BJ (cell line): ENCODE measurements at regions not wholly inside any gene's neighbourhood (a gene's known extent, or its start where the extent isn't known, plus 50 kb on each side); places are given as distances from the start of the nearest gene placed in this dataset.
"Not testable (repeated sequence)": the region's sequence is repeated elsewhere in the genome, so short reads cannot be mapped to it uniquely, and the experiment has no call there.

ENCODE experiments used
- CTCF ChIA-PET: fragments of 350-600 bp; formaldehyde crosslinking; extraction: SDS; loops from one replicate; lab custom pipeline; 2021; ENCODE audit warnings: antibody characterized with exemption, inconsistent platforms; lab: Yijun Ruan, JAX
- POLR2A ChIA-PET: fragments of 300-600 bp; sonication (Branson Sonifier 250); formaldehyde crosslinking; extraction: SDS; loops from one replicate; lab custom pipeline; 2021; ENCODE audit warnings: antibody characterized with exemption; lab: Charles Lee
- DNase-seq: peaks from one replicate; pipeline ENCODE4 v3.0.0-alpha.2; 2011; ENCODE audit warnings: low read depth
- H3K27me3 ChIP-seq: 2 replicates; pipeline ENCODE4 v1.6.0; 2011; ENCODE audit warnings: low read length; ENCODE audit not compliant: control insufficient read depth, insufficient read depth
- H3K36me3 ChIP-seq: 2 replicates; pipeline ENCODE4 v1.5.1; 2011; ENCODE audit warnings: low read length; ENCODE audit not compliant: control insufficient read depth, insufficient read depth
- H3K4me3 ChIP-seq: 2 replicates; pipeline ENCODE4 v1.5.1; 2011; ENCODE audit warnings: low read depth, mild to moderate bottlenecking, control low read depth, low read length
- CTCF ChIP-seq: IDR thresholded peaks from 2 replicates; pipeline ENCODE4 v1.5.1; 2011; ENCODE audit warnings: low read depth, mild to moderate bottlenecking, control low read depth, inconsistent platforms, low read length, moderate library complexity; ENCODE audit not compliant: insufficient read depth

GRCh38 chr4:17436047-17436749, 75.7 kb downstream of the QDPR start:
- H3K4me3 ChIP-seq, H3K36me3 ChIP-seq, H3K27me3 ChIP-seq, DNase-seq, POLR2A ChIA-PET: not testable (repeated sequence)
- CTCF ChIA-PET, result interaction anchor here (2.1 kb wide), 1 partner anchor 12 kb away, joined by 9 read pairs; no protein-coding TSS in a partner anchor

- Histone ChIP-seq H3K27me3 (no peaks in the 10 kb centered on the region), H3K36me3 (no peaks in the 10 kb centered on the region), H3K4me3 (no peak overlapping the region)
- ChIA-PET POLR2A (no interaction called here), CTCF (no interaction called here)
- no peak for DNase-seq
- TF ChIP-seq CTCF, result no peak
Observed at GRCh38 chr4:17433827-17434226, 78.1 kb downstream of the QDPR start.

GRCh38 chr4:17427991-17428390, 83.9 kb downstream of the QDPR start:
- ChIA-PET POLR2A (interaction anchor here (0.6 kb wide), 1 partner anchor 71 kb away, joined by 3 read pairs; no protein-coding TSS in a partner anchor), CTCF (interaction anchor here (0.7 kb wide), 1 partner anchor 41 kb away, joined by 3 read pairs; no protein-coding TSS in a partner anchor)
- Histone ChIP-seq H3K4me3 (no peak overlapping the region), H3K27me3 (no peaks in the 10 kb centered on the region), H3K36me3 (no peaks in the 10 kb centered on the region)
- no peak for TF ChIP-seq CTCF
- no peak for DNase-seq

GRCh38 chr4:17426222-17426621, 85.7 kb downstream of the QDPR start:
- CTCF ChIA-PET, result interaction anchor here (0.7 to 1.0 kb wide), 3 partner anchors 79 to 1109 kb away, joined by 3 to 4 read pairs (median 4); no protein-coding TSS in a partner anchor
- Histone ChIP-seq H3K27me3 (no peaks in the 10 kb centered on the region), H3K4me3 (no peak overlapping the region), H3K36me3 (no peaks in the 10 kb centered on the region)
- DNase-seq, result no peak
- TF ChIP-seq CTCF, result no peak
- POLR2A ChIA-PET, result interaction anchor here (0.6 kb wide), 1 partner anchor 664 kb away, joined by 4 read pairs; no protein-coding TSS in a partner anchor

GRCh38 chr4:17418010-17418409, 93.9 kb downstream of the QDPR start:
- Histone ChIP-seq H3K4me3 (no peak overlapping the region), H3K27me3 (peaks cover 3% of the 10 kb centered on the region), H3K36me3 (no peaks in the 10 kb centered on the region)
- ChIA-PET CTCF (no interaction called here), POLR2A (no interaction called here)
- TF ChIP-seq CTCF, result no peak
- no peak for DNase-seq
